GM12872 (cell line): ENCODE measurements at regions not wholly inside any gene's neighbourhood (a gene's known extent, or its start where the extent isn't known, plus 50 kb on each side); places are given as distances from the start of the nearest gene placed in this dataset.

ENCODE experiments used
- CTCF ChIP-seq: IDR thresholded peaks from 3 replicates; pipeline ENCODE4 v1.5.1; 2011; ENCODE audit warnings: low read depth, mild to moderate bottlenecking, low read length, moderate library complexity; ENCODE audit not compliant: insufficient read depth

GRCh38 chr3:99499235-99500158 is 138.9 kb upstream of the COL8A1 start:
- peak; percentile 77 for TF ChIP-seq CTCF

GRCh38 chr3:99498550-99499234 is 139.7 kb upstream of the COL8A1 start:
- TF ChIP-seq CTCF: no peak

GRCh38 chr3:99487894-99488293 is 150.5 kb upstream of the COL8A1 start:
- no peak for TF ChIP-seq CTCF

- TF ChIP-seq CTCF: no peak
Measured at GRCh38 chr3:99485286-99485685, 153.1 kb upstream of the COL8A1 start.

GRCh38 chr3:99484871-99485270 is 153.5 kb upstream of the COL8A1 start:
- TF ChIP-seq CTCF: no peak

GRCh38 chr3:99483841-99484240 is 154.6 kb upstream of the COL8A1 start:
- no peak for TF ChIP-seq CTCF

GRCh38 chr3:99482191-99482590 is 156.2 kb upstream of the COL8A1 start:
- no peak for TF ChIP-seq CTCF
